ENCODE measurements at regions not wholly inside any gene's neighbourhood (a gene's known extent, or its start where the extent isn't known, plus 50 kb on each side); places are given as distances from the start of the nearest gene placed in this dataset.

GRCh38 chr6:164042212-164042611, 627.7 kb downstream of the QKI start:
- DNase-seq (ENCODE audit: low read depth): no peak
- no peak for TF ChIP-seq CTCF (IDR thresholded peaks at IDR 0.05; ENCODE audit: low read length, missing control alignments)
- H3K4me3 ChIP-seq (replicated peaks; ENCODE audit: low read depth, low read length): no peak overlapping the region

- no peak for TF ChIP-seq CTCF (IDR thresholded peaks at IDR 0.05; ENCODE audit: low read length, missing control alignments)
- H3K4me3 ChIP-seq (replicated peaks; ENCODE audit: low read depth, low read length): no peak overlapping the region
Measured at GRCh38 chr6:164040994-164041393, 626.5 kb downstream of the QKI start.

GRCh38 chr6:164039954-164040375, 625.4 kb downstream of the QKI start:
- peak overlapping the region; percentile 45 for H3K4me3 ChIP-seq (replicated peaks; ENCODE audit: low read depth, low read length)
- TF ChIP-seq CTCF (IDR thresholded peaks at IDR 0.05; ENCODE audit: low read length, missing control alignments): no peak
- peak; percentile 75 for DNase-seq (ENCODE audit: low read depth)

More at GRCh38 chr6:164040994-164041393, 626.5 kb downstream of the QKI start:
- DNase-seq (ENCODE audit: low read depth): no peak

- no peak overlapping the region for H3K4me3 ChIP-seq (replicated peaks; ENCODE audit: low read depth, low read length)
- TF ChIP-seq CTCF (IDR thresholded peaks at IDR 0.05; ENCODE audit: low read length, missing control alignments): no peak
- DNase-seq (ENCODE audit: low read depth): no peak
Measured at GRCh38 chr6:164037171-164037870, 622.8 kb downstream of the QKI start.

- TF ChIP-seq CTCF (IDR thresholded peaks at IDR 0.05; ENCODE audit: low read length, missing control alignments): no peak
- H3K4me3 ChIP-seq (replicated peaks; ENCODE audit: low read depth, low read length): no peak overlapping the region
- no peak for DNase-seq (ENCODE audit: low read depth)
Measured at GRCh38 chr6:164035900-164036485, 621.5 kb downstream of the QKI start.

GRCh38 chr6:164034602-164035140, 620.2 kb downstream of the QKI start:
- no peak for TF ChIP-seq CTCF (IDR thresholded peaks at IDR 0.05; ENCODE audit: low read length, missing control alignments)
- no peak overlapping the region for H3K4me3 ChIP-seq (replicated peaks; ENCODE audit: low read depth, low read length)
- DNase-seq (ENCODE audit: low read depth): no peak
